SK-N-SH (cell line): ENCODE measurements at regions not wholly inside any gene's neighbourhood (a gene's known extent, or its start where the extent isn't known, plus 50 kb on each side); places are given as distances from the start of the nearest gene placed in this dataset.

Source experiments
- CTCF ChIA-PET: fragments of 300-600, 350-600 bp; formaldehyde crosslinking; extraction: SDS; loops from one replicate; lab custom pipeline; 2021; lab: Yijun Ruan, JAX
- POLR2A ChIA-PET: fragments of 350-600 bp; sonication (Branson Sonifier 250); formaldehyde crosslinking; extraction: SDS; loops from one replicate; lab custom pipeline; 2020; ENCODE audit warnings: antibody characterized with exemption, inconsistent platforms; lab: Yijun Ruan, JAX
- DNase-seq: peaks from one replicate; pipeline ENCODE4 v3.0.0; 2012
- H2AFZ ChIP-seq: fragments of 200-600 bp; sonication (generic); 2 replicates; pipeline ENCODE4 v1.8.1; 2016; ENCODE audit warnings: antibody characterized with exemption, mild to moderate bottlenecking, low read depth
- H3F3A ChIP-seq: fragments of 200-600 bp; sonication (generic); replicated peaks from 2 replicates; pipeline ENCODE3; 2016; ENCODE audit warnings: antibody characterized with exemption, mild to moderate bottlenecking; ENCODE audit not compliant: insufficient read depth
- H3K27ac ChIP-seq, 2 experiments: fragments of 200-500 bp in 1 of 2; fragments of 200-600 bp in 1 of 2; sonication (Bioruptor generic) in 1 of 2; sonication (generic), shearing (Covaris generic) in 1 of 2; 2 replicates each; pipeline versions ENCODE4 v1.5.1 to v1.6.1; 2014 to 2016; ENCODE audit warnings: low read depth in 2 of 2, inconsistent platforms in 1 of 2, low read length in 1 of 2, mild to moderate bottlenecking in 1 of 2, mixed read lengths in 1 of 2
- H3K27me3 ChIP-seq: fragments of 200-600 bp; sonication (generic), shearing (Covaris generic); 2 replicates; pipeline ENCODE4 v1.6.1; 2016; ENCODE audit warnings: mixed run types; ENCODE audit not compliant: insufficient read depth
- H3K36me3 ChIP-seq, 2 experiments: fragments of 200-500 bp in 1 of 2; fragments of 200-600 bp in 1 of 2; sonication (Bioruptor generic) in 1 of 2; sonication (generic) in 1 of 2; replicated peaks in 1 of 2; 2 replicates each; pipeline versions ENCODE3 to v1.5.1; 2014 to 2016; ENCODE audit warnings: low read length in 1 of 2, mild to moderate bottlenecking in 1 of 2; ENCODE audit not compliant: insufficient read depth in 2 of 2, control insufficient read depth in 1 of 2
- H3K4me1 ChIP-seq, 2 experiments: fragments of 200-500 bp in 1 of 2; fragments of 200-600 bp in 1 of 2; sonication (Bioruptor generic) in 1 of 2; sonication (generic), shearing (Covaris generic) in 1 of 2; 2 replicates each; pipeline versions ENCODE4 v1.5.1 to v1.6.1; 2014 to 2016; ENCODE audit warnings: low read depth in 1 of 2, low read length in 1 of 2, mixed run types in 1 of 2; ENCODE audit not compliant: insufficient read depth in 2 of 2, control insufficient read depth in 1 of 2
- H3K4me2 ChIP-seq: fragments of 200-600 bp; sonication (generic), shearing (Covaris generic); 2 replicates; pipeline ENCODE4 v1.6.1; 2017; ENCODE audit warnings: mixed run types
- H3K4me3 ChIP-seq, 2 experiments: fragments of 200-500 bp in 1 of 2; fragments of 200-600 bp in 1 of 2; sonication (Bioruptor generic) in 1 of 2; sonication (generic), shearing (Covaris generic) in 1 of 2; 2 replicates each; pipeline versions ENCODE4 v1.5.1 to v1.8.1; 2014 to 2016; ENCODE audit warnings: low read depth in 2 of 2, inconsistent platforms in 1 of 2, low read length in 1 of 2, mild to moderate bottlenecking in 1 of 2, mixed read lengths in 1 of 2, moderate library complexity in 1 of 2
- H3K79me2 ChIP-seq: fragments of 200-600 bp; sonication (generic); 2 replicates; pipeline ENCODE4 v1.8.1; 2017; ENCODE audit warnings: mild to moderate bottlenecking; ENCODE audit not compliant: insufficient read depth
- H3K9ac ChIP-seq: fragments of 200-600 bp; sonication (generic); 2 replicates; pipeline ENCODE4 v1.6.1; 2017; ENCODE audit warnings: mixed run types
- H3K9me2 ChIP-seq: fragments of 200-600 bp; sonication (generic); 2 replicates; pipeline ENCODE4 v1.6.1; 2017; ENCODE audit warnings: mixed run types
- H3K9me3 ChIP-seq: fragments of 200-600 bp; sonication (generic); 2 replicates; pipeline ENCODE4 v1.6.1; 2017; ENCODE audit warnings: mixed run types, mild to moderate bottlenecking, moderate library complexity
- H4K20me1 ChIP-seq: fragments of 200-600 bp; sonication (generic); 2 replicates; pipeline ENCODE4 v1.6.1; 2017; ENCODE audit warnings: mild to moderate bottlenecking, mixed run types; ENCODE audit not compliant: insufficient read depth
- CHD2 ChIP-seq: fragments of 150-350 bp; IDR thresholded peaks from 2 replicates; pipeline ENCODE4 v1.6.1; 2018; ENCODE audit warnings: low read length; ENCODE audit not compliant: partially characterized antibody
- EP300 ChIP-seq, 2 experiments: IDR thresholded peaks; 2 replicates each; pipeline versions ENCODE4 v1.4.0 to v1.6.1; 2012; ENCODE audit warnings: borderline replicate concordance in 1 of 2, low read depth in 1 of 2, low read length in 1 of 2
- FOSL2 ChIP-seq: IDR thresholded peaks from 2 replicates; pipeline ENCODE4 v1.4.0; 2012; ENCODE audit warnings: low read depth, mild to moderate bottlenecking, moderate library complexity, borderline replicate concordance
- FOXM1 ChIP-seq: IDR thresholded peaks from 2 replicates; pipeline ENCODE4 v1.4.0; 2012; ENCODE audit warnings: low read depth, mild to moderate bottlenecking
- GABPA ChIP-seq: IDR thresholded peaks from 2 replicates; pipeline ENCODE4 v1.4.0; 2012; ENCODE audit warnings: low read depth, mild to moderate bottlenecking
- JUND ChIP-seq: IDR thresholded peaks from 2 replicates; pipeline ENCODE4 v1.4.0; 2012
- MXI1 ChIP-seq: IDR thresholded peaks from 2 replicates; pipeline ENCODE4 v1.6.1; 2012; ENCODE audit warnings: mild to moderate bottlenecking, low read depth, low read length, improper control_type of control experiment
- NFIC ChIP-seq: IDR thresholded peaks from 2 replicates; pipeline ENCODE4 v1.4.0; 2012; ENCODE audit warnings: borderline replicate concordance
- NRF1 ChIP-seq: IDR thresholded peaks from 2 replicates; pipeline ENCODE4 v1.6.1; 2012; ENCODE audit warnings: low read depth, mild to moderate bottlenecking, low read length
- PBX3 ChIP-seq: IDR thresholded peaks from 2 replicates; pipeline ENCODE4; 2012
- RCOR1 ChIP-seq: fragments of 150-350 bp; IDR thresholded peaks from 2 replicates; pipeline ENCODE4 v1.6.1; 2017; ENCODE audit warnings: antibody characterized with exemption, low read length
- REST ChIP-seq: IDR thresholded peaks from 2 replicates; pipeline ENCODE4 v1.6.1; 2012; ENCODE audit warnings: mild to moderate bottlenecking, low read depth, low read length, moderate library complexity
- RFX5 ChIP-seq: IDR thresholded peaks from 2 replicates; pipeline ENCODE4 v1.6.1; 2012; ENCODE audit warnings: mild to moderate bottlenecking, improper control_type of control experiment, low read length
- RXRA ChIP-seq: IDR thresholded peaks from 2 replicates; pipeline ENCODE4 v1.4.0; 2012; ENCODE audit warnings: low read depth, mild to moderate bottlenecking, borderline replicate concordance
- SIN3A ChIP-seq: IDR thresholded peaks from 2 replicates; pipeline ENCODE4 v1.6.1; 2012; ENCODE audit warnings: low read depth, mild to moderate bottlenecking, low read length, moderate library complexity, borderline replicate concordance
- SMC3 ChIP-seq: IDR thresholded peaks from 2 replicates; pipeline ENCODE4 v1.6.1; 2012; ENCODE audit warnings: low read depth, low read length, improper control_type of control experiment
- TEAD4 ChIP-seq: IDR thresholded peaks from 2 replicates; pipeline ENCODE4 v1.4.0; 2012; ENCODE audit warnings: mild to moderate bottlenecking, borderline replicate concordance; ENCODE audit not compliant: insufficient read depth
- USF2 ChIP-seq: fragments of 150-350 bp; IDR thresholded peaks from 2 replicates; pipeline ENCODE4 v1.6.1; 2017; ENCODE audit warnings: antibody characterized with exemption, low read length, low read depth, borderline replicate concordance
- ZBTB33 ChIP-seq: IDR thresholded peaks from 2 replicates; pipeline ENCODE4 v1.4.0; 2012; ENCODE audit warnings: low read depth, borderline replicate concordance
- WGBS: methylation state at CpG from one replicate; pipeline ENCODE4 v1.1.6; 2017; ENCODE audit warnings: low lambda C conversion rate; 5-methylcytosine and 5-hydroxymethylcytosine counted together

- DNase-seq = no peak
- H3K36me3 ChIP-seq = no peaks in the 10 kb centered on the region
- H3K27me3 ChIP-seq = no peaks in the 10 kb centered on the region; the same call in 1 of the 2 replicates
- H3K9me2 ChIP-seq = no peaks in the 10 kb centered on the region
- H3F3A ChIP-seq = no peaks in the 10 kb centered on the region
- no peaks in the 10 kb centered on the region for H3K9me3 ChIP-seq
- no peaks in the 10 kb centered on the region for H4K20me1 ChIP-seq
- ChIA-PET CTCF (interaction anchor here (0.9 kb wide), 1 partner anchor 22 kb away, joined by 3 read pairs; no protein-coding TSS in a partner anchor), POLR2A (no interaction called here)
- no peak overlapping the region for H3K9ac ChIP-seq
- H2AFZ ChIP-seq = no peak overlapping the region
- no peak overlapping the region for H3K4me3 ChIP-seq
- H3K4me2 ChIP-seq = peak overlapping the region; percentile 17
- WGBS = 8% methylated on average over 4 of the region's 4 CpGs
- H3K4me1 ChIP-seq = peaks cover 0 to 7% of the 10 kb centered on the region in 2 experiments; a peak in 1 of 4 replicates
- TF ChIP-seq MXI1 = no peak
- no peak for TF ChIP-seq TEAD4
- no peak for TF ChIP-seq CHD2
- no peak for TF ChIP-seq SIN3A
- TF ChIP-seq NFIC = no peak
- TF ChIP-seq FOSL2 = no peak
- no peak for TF ChIP-seq PBX3
- TF ChIP-seq JUND = no peak
- no peak for TF ChIP-seq RXRA
- TF ChIP-seq USF2 = no peak
- no peaks in the 10 kb centered on the region for H3K79me2 ChIP-seq
- no peak overlapping the region for H3K27ac ChIP-seq
Observed at GRCh38 chr10:44830022-44830421, 81.1 kb upstream of the TMEM72 start.

GRCh38 chr10:44831581-44831980, 79.6 kb upstream of the TMEM72 start:
- Histone ChIP-seq H3K9me2 (no peaks in the 10 kb centered on the region), H3K4me3 (no peak overlapping the region), H3K36me3 (no peaks in the 10 kb centered on the region), H4K20me1 (no peaks in the 10 kb centered on the region), H3K79me2 (no peaks in the 10 kb centered on the region), H3K27ac (no peak overlapping the region), H3K4me1 (peaks cover 0 to 7% of the 10 kb centered on the region in 2 experiments; a peak in 1 of 4 replicates), H2AFZ (no peak overlapping the region), H3K9ac (no peak overlapping the region), H3K27me3 (no peaks in the 10 kb centered on the region; the same call in 1 of the 2 replicates), H3K4me2 (no peak overlapping the region), H3F3A (no peaks in the 10 kb centered on the region), H3K9me3 (no peaks in the 10 kb centered on the region)
- ChIA-PET POLR2A (no interaction called here), CTCF (interaction anchor here (1.3 kb wide), 1 partner anchor 1161 kb away, joined by 3 read pairs; no protein-coding TSS in a partner anchor)
- DNase-seq = no peak
- TF ChIP-seq REST = no peak
- TF ChIP-seq FOSL2 = no peak
- no peak for TF ChIP-seq PBX3
- TF ChIP-seq SIN3A = no peak
- TF ChIP-seq FOXM1 = no peak
- no peak for TF ChIP-seq RFX5
- no peak for TF ChIP-seq NRF1
- no peak for TF ChIP-seq GABPA
- no peak for TF ChIP-seq EP300 (IDR thresholded peaks at IDR 0.05; ENCODE audit: borderline replicate concordance in 1 of 2, low read depth in 1 of 2, low read length in 1 of 2)
- no peak for TF ChIP-seq SMC3
- TF ChIP-seq MXI1 = no peak
- TF ChIP-seq CHD2 = no peak
- no peak for TF ChIP-seq RCOR1
- TF ChIP-seq ZBTB33 = no peak
- WGBS = 10% methylated on average over 4 of the region's 4 CpGs
